GM18868 (cell line): ENCODE measurements at regions not wholly inside any gene's neighbourhood (a gene's known extent, or its start where the extent isn't known, plus 50 kb on each side); places are given as distances from the start of the nearest gene placed in this dataset.
"Not testable (repeated sequence)": the region's sequence is repeated elsewhere in the genome, so short reads cannot be mapped to it uniquely, and the experiment has no call there.

ENCODE experiments used
- ATAC-seq: cut with Tn5 transposase; IDR thresholded peaks from one replicate; pipeline ENCODE4 v1.9.1; 2021; ENCODE audit warnings: mild to moderate bottlenecking, moderate library complexity; ENCODE audit not compliant: unreplicated experiment

DNA sequence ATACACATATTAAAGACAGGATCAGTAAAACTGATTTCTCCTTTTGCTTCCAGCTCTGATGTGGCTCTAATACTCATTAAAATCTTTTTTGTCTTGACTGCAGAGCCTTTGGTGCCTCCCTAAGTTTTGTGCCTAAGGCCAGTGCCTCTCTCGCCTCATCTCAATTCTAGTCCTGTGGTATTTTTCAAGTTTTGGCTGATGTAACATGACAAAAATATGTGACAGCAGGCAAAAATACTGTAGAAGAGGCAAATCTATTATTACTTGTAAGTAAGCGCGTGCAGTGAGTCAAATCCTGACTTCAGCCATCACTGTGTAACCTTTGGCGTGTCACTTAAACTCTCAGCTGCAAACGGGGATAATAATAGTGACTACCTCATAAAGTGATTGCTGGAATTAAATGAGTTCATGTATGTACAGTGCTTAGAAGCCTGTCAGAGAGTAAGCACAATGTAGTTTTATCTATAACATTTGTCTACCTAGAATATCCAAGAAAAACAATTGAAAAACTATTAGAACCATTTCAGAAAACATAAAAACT lies 74.0 kb downstream of the MAB21L3 start:
- ATAC-seq = no peak

DNA sequence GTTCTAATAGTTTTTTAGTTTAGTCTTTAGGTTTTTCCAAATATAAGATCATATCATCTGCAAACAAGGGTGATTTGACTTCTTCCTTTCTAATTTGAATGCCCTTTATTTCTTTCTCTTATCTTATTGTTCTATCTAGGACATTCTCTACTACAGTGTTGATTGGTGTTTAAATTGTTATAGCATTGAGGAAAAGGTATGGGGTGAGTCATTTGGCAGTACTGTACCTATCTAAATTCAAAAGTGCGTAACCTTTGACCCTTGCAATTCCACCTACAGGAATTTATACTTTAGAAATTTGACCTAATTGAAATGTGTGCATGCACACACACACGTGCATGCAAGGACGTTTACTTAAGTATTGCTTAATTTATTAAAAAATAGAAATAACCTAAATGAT lies 78.3 kb downstream of the MAB21L3 start:
- no peak for ATAC-seq

DNA sequence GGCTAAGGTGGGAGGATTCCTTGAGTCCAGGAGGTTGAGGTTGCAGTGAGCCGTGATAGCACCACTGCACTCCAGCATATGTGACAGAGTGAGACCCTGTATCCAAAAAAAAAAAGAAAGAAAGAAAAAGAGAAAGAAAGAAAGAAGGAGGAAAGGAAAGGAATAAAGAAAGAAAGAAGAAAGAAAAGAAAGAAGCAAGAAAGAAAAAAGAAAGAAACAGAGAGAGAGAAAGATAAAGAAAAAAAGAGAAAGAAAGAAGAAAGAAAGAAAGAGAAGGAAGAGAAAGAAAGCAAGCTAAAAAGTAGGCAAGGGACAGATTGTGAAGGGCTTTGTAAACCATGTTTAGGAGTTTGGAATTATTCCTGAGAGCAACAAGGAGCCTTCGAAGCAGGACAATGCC lies 80.1 kb downstream of the MAB21L3 start:
- no peak for ATAC-seq

DNA sequence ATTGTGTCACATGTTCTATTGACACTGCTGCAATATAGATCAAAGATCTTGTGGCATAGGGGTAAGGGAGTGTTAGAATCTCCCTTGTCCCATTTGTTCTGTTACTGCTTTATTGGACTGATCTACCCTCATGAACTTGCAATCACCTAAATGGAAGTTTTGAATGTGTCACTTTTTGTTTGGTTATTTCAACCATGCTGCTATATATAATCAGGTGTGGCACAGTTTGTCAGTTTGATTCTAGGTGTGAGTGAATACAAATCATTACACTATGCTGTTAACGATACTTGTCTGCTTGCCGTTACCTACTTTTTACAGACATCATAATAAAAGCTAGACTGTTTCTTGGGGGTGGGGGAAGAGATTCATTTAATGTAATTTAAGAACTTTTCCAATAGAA lies 82.6 kb downstream of the MAB21L3 start:
- ATAC-seq = no peak

DNA sequence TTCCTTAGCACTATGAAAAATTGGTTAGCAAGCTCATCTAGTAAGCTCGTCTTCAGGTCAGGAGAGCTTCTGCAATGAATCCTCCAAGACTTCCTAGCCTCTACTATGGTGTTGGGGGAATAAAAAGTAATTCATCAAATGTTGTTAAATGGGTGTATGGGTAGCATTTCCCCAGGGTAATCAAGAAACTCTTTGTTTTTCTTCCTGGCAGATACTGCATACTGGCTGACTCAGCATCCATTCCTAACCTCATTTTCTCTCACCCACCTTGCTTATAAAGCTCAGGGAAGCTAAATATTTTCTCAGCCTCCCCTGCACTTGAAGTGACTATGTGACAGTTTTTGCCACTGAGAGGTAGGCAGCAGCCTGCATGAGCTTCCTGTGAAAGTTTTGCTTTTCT lies 83.4 kb downstream of the MAB21L3 start:
- no peak for ATAC-seq

DNA sequence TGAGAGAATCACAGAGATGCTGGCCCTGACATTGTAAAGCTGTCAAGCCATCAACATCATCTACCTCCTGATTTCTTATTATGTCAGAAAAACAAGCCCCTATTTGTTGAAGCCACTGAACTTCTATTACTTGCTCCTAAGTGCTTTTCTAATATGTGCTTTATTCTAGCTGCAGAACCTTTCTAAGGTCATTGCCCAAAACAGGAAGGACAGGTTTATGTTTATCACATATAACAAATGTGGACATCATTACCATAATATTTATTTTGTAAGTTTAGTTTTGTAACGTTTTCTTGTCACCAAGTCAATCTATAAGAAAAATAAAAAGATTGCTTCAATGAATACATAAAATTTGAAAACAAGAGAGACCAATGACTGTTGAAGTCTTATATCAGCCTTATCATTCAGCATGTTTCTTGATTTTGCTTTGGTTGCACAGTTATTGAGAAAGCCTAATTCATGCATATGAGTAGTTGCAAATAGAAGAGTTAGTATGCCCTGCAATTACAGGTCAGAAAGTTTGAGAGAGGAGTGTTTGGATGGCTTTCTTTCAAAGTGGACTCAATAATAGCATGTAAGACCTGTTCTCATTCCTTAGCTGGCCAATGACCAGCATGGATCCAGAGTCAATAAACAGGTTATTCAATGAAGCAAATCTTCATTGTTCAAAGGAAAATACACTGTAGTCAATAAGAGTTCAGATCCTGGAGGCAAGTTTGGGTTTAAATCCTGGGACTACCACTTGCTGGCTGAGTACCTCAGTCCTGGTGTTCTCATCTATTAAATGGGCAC lies 84.1 kb downstream of the MAB21L3 start:
- no peak for ATAC-seq

DNA sequence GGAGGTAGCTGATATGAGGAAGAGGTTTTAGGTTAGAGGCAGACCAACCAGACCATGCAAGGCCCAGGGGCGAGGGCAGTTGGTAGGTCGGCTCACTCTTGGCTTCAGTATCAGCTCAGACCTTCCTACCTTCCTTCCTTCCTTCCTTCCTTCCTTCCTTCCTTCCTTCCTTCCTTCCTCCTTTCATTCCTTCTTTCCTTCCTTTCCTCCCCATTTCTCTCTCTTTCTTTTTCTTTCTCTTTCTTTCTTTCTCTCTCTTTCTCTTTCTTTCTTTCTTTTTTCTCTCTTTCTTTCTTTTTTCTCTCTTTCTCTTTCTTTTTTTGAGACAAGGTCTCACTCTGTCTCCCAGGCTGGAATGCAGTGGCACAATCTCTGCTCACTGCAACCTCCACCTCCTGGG lies 89.1 kb downstream of the MAB21L3 start:
- ATAC-seq = not testable (repeated sequence)

DNA sequence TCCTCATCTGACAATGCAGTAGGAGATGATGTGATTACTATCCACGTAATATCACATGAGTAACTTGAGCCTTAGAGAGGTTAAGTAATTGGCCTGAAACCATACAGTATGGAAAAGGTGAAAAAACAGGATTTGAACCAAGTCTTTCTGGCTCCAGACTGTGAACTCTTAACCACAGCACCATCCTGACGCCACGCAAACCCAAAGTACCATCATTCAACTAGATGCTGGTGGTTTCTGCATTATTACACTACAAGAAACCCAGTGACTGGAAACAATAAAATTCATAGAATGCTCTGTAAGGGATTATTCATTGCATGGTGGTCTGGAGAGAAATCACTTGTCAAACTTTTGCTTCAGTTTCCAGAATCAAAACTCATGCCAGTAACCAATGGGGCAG lies 90.7 kb downstream of the MAB21L3 start:
- ATAC-seq = no peak

DNA sequence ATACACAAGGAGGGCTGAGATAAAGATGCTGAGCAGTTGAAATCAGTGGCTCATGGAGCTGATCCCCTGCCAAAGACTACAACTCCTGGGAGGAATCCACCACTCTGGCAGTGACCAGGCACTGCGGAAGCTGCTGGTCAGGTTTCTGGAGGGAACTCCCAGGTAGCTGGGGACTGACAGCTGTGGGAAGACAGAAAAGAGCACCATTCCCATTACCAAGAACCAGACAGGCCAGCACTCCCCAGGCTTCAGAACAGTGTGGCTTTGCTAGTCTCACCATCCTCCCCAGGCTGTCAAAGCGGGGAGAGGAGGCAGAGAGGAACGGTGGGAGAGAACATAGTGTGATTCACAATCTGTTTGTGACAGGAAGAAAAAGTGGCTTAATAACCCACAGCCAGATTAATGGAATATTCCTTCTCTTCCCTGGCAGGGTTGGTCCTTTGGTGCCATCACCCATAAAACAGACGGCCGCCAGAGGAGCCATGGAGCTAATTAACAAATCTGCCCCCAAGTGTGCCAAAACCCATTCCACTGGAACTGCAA lies 92.1 kb downstream of the MAB21L3 start:
- ATAC-seq = no peak

DNA sequence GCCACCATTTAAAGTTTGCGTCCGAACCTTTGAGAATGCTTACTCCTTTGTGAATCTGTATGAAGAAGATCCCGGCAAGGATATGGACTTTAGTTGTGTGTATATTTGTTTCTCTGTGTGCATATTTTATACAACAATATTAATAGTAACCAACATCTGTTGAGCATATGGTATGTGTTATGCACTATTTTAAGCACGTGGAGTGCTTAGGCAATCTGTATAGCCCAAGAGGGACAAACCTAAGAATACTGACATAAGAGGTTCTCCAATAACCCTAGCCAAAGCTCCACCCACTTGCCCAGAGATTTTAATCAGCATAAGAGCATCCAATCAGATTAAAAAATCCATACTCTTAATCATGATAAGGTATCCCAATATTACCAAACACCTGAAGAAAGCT lies 92.7 kb downstream of the MAB21L3 start:
- ATAC-seq = no peak

DNA sequence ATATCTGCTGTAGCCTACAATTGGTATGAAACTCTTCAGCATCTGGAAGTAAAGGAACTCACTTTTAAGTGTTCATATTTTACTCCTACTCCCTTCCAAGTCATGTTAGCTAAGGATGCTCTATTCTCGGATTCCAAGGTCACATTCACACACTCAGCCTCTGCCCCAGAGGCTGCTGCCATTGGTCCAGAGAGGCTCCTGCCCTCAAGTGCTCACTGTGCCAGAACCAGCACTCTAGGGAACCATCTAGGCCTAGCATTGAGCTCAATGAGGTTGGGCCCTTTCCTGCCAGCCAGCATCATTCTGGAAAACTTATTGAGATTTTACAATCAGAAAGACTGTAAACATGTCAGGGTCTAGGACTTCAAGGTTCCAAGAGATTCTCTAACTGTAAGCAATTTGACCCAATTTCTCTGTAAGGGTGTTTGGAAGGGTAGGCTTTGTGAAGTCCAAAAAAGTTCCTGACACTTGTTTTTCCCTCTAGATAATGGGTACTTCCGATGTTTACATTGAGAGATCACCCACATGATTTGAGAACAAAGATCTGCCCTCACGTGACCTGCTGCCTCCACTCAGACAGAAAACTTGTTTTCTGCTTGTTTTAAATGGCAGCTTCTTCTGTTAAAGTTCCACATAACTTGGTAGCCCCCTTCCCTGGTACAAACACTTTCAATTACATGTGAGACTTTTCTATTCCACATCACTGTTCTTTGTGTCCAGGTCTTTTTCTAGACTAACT lies 94.9 kb downstream of the MAB21L3 start:
- ATAC-seq = no peak

DNA sequence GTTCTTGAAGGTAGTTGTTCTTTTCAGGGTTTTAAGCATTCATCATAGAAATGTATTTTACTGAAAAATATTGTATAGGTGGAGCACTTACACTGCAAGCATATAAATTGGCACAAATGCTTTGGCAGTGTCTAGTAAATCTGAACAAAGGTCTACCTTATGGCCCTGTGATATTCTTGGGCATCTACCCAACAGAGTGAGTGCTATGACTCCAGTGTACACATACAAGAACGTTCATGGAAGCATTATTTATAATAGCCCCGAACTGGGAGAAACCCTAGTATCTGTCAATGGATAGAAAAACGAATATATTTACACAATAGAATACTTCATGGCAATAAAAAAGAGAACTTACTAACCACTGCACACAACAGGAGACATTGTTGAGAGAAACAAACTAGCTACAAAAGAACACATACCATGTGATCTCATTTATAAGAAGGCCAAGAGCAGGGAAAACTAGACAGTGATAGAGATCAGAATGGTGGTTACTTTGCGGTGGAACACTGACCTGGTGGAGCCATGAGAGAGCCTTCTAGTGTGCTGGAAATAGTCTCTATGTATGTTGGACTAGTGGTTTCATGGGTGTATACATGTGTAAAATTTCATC lies 96.0 kb downstream of the MAB21L3 start:
- ATAC-seq = no peak

DNA sequence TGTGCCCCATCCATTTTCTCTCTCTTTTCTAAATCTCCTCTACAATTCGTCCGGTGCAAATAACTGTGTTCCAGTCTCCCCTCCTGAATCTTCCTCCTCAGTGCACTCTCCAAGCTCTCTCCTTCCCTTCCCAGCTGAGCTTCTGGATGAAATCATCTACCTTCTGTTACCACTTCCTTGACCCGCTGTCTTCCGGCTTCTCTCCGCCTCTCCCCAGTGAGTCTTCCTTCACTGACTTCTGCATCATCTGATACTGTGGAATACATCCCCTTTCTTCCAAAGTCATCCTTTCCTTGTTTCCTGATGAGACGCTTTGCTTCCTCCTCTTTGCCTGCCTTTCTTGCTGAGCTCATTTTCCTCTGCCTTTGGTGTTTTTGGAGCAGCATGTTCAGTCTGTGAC lies 96.9 kb downstream of the MAB21L3 start:
- ATAC-seq = no peak

DNA sequence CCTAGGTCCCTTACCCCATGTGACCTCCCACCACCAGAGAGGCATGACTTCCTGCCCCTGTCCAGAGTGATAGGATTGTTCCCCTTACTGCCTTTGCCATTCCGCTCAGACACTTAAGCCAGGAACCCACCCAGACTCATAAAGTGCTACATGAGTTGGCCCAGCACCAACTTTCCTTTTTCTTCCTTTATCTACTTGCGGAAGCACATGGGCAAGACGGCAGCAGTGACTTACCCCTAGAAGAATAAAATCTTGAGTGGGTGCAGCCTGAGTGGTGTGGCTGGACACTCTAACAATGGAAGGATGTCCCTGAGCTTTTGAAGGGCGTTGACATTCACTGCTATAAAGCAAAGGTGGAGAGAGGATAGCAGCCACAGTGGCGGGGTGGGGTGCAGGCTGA lies 100.1 kb downstream of the MAB21L3 start:
- ATAC-seq = no peak

DNA sequence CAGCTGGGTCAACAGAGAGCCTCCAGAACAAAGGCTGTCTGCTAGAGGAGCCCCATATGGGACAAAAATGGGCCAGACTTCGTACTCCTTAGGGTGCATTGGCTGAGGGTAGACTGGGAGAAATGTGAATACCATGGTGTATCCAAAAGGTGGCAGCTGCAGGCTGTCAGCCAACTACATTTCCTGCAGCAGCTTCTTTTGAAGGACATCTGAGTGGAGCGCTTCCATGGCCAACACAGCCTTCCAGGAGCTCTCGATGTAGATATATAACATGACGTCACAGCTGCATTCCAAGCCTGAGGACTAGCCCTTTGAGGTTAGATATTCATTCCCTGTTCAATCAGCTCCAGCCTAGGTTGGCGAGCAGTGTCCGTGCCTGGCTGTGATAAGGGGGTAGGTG lies 107.7 kb downstream of the MAB21L3 start:
- ATAC-seq = no peak

DNA sequence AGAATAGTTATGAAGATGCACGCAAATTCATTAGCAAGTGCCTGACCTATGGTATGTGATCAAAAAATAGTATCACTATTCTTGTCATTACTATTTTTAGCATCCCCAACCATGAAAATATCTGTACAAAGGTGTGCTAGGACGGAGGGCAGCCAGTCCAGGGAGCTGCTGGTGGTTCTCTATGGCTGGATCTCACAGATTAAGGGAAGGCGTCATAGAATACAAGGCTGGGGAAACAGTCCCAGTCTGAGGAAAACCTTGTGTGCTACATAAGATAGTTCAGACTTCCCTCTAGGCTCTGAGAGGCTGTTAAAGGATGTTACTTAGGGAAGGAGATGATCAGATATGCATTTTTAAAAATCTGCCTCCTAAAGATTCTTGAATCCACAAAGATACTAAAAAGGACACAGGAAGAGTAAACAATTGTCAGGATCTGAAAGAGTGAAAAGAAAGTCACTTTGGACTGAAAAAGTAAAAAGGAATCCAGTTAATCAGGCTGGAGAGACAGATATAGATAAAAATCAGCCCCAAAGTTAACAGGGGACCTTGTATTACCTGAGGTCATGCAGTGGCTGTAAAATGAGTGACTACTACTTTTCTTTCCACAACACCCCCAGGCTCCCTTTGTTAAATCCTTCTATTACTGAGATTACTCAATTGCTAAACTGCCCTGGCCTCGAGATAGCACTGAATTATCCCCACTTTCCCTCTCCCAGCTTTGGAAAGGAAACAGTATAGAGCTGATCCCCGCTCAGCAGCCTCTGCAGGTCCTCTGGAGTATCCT lies 108.6 kb downstream of the MAB21L3 start:
- ATAC-seq = no peak

DNA sequence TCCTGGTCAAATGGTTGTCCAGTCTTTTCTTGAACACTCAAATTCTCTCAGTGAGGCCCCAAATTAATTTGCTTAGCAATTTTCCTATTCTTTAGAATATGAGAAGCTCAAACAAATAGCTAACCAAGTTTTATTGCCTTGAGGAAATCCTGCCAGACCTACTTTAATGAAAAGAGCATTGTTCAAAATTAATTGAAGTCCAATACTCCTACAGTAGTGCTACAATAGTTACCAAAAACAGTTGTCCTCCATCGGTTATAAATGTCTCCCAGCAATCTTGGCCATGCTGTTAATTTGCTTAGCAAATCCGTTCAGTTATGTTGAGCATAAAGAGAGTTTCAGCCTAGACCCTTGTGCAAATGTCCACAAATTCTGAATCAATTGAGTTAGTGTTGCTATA lies 112.9 kb downstream of the MAB21L3 start:
- ATAC-seq = no peak

DNA sequence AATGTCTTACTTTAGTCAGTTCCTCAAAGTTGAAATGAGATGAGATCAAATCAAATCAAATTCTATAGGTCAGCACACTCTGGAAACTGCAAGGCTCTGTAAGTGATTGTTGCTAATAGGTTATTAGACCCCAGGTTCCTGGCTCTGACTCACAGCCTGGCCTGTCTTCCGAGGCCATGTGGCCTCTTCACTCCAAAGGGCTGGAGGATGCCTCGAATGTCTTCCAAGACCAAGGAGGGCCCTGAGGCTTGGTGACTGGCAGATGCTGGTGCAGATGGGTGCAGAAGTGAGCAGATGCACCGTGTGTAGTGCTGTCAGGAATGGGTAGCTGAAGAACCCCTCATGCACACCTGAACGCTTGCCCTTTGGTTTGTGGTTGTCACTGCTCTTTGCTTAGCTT lies 113.4 kb downstream of the MAB21L3 start:
- no peak for ATAC-seq

DNA sequence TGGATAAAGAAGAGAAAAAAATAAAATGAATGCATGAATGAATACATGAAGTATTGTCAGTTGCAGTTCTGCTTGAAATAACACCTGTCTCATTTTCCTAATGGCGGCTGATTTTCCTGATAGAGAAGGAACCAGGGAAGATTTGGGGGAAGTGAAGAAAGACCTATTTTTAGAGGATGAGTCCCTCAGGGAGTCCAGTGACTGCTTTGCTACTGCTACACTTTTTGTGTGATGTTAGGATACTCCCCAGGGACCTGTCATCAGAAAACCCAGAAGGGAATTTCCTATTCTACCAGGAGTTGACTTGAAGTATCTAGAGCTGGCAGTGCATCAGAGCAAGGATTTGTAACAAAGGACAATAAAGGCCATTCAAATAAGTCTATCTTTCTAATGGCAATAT lies 114.8 kb downstream of the MAB21L3 start:
- peak; percentile 55 for ATAC-seq

DNA sequence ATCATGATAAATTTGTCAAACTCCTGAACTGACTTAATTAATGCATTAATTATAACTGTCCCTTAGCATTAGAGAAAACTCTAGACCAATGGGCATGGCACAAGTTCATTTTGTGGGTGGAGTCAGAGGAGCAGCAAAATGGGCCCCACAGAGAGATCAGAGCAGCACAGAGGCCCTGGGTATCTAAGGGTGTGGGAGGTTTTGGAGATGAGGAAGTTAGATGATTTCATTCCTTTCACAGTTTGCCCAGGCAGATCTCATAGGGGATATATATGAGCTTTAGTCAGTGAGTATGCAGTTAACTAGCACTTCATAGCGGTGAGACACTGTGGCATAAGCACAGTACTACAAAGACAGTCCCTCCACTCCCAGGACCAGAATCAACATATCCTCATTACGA lies 117.3 kb downstream of the MAB21L3 start:
- peak; percentile 53 for ATAC-seq

DNA sequence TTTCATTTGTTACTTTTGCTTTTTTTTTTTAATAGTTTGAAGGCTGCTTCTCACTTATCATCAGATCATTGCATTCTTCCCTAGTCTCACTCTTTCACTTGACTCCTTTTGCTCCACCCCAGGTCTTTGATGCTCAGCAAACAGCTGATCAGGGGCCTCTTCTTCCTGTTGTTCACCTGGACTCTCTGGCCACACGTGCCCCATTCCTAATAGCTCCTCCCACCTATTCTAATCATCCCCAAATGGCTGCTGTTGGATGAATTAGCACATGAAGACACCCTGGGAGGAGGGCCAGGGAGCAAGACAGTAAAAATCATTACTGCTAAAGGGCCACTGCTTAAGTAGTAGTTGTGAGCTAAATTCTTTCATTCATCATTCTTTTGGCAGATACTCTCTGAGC lies 119.5 kb downstream of the MAB21L3 start:
- no peak for ATAC-seq
